Fibroblast of lung (primary cell): ENCODE measurements at regions not wholly inside any gene's neighbourhood (a gene's known extent, or its start where the extent isn't known, plus 50 kb on each side); places are given as distances from the start of the nearest gene placed in this dataset.

ENCODE experiments used
- DNase-seq, 2 donors: peaks; one replicate each; pipeline versions ENCODE4 v3.0.0 to v3.0.0-alpha.2; 2010; ENCODE audit warnings: low read depth in 2 of 2
- H2AFZ ChIP-seq: 2 replicates; pipeline ENCODE4 v1.5.1; 2012; ENCODE audit warnings: low read length, control low read depth, inconsistent platforms
- H3K27ac ChIP-seq: 2 replicates; pipeline ENCODE4 v1.5.1; 2011; ENCODE audit warnings: low read length, control low read depth; ENCODE audit not compliant: insufficient read depth
- H3K27me3 ChIP-seq: 2 replicates; pipeline ENCODE4 v1.5.1; 2011; ENCODE audit warnings: mild to moderate bottlenecking, low read length; ENCODE audit not compliant: control insufficient read depth, insufficient read depth
- H3K36me3 ChIP-seq: 2 replicates; pipeline ENCODE4 v1.5.1; 2011; ENCODE audit warnings: low read length; ENCODE audit not compliant: control insufficient read depth, insufficient read depth
- H3K4me1 ChIP-seq: 2 replicates; pipeline ENCODE4 v1.5.1; 2011; ENCODE audit warnings: low read length; ENCODE audit not compliant: control insufficient read depth, insufficient read depth; ENCODE audit errors: extremely low read depth
- H3K4me2 ChIP-seq: 2 replicates; pipeline ENCODE4 v1.5.1; 2011; ENCODE audit warnings: low read length, control low read depth; ENCODE audit not compliant: insufficient read depth; ENCODE audit errors: extremely low read depth
- H3K4me3 ChIP-seq, 4 experiments: fragments of 200-600 bp in 1 of 4; sonication (generic) in 1 of 4; replicated peaks in 1 of 4; 2 replicates each; pipeline ENCODE4 v1.5.1; 2011 to 2016; ENCODE audit warnings: low read length in 4 of 4, low read depth in 3 of 4, mild to moderate bottlenecking in 3 of 4, control low read depth in 2 of 4, inconsistent platforms in 1 of 4, mixed read lengths in 1 of 4; ENCODE audit not compliant: insufficient read depth in 1 of 4; ENCODE audit errors: control extremely low read depth in 1 of 4
- H3K79me2 ChIP-seq: 2 replicates; pipeline ENCODE4 v1.5.1; 2012; ENCODE audit warnings: mild to moderate bottlenecking, low read length, inconsistent platforms; ENCODE audit not compliant: control insufficient read depth, insufficient read depth
- H3K9ac ChIP-seq: 2 replicates; pipeline ENCODE4 v1.5.1; 2011; ENCODE audit warnings: mild to moderate bottlenecking, low read length, control low read depth; ENCODE audit not compliant: insufficient read depth
- H3K9me3 ChIP-seq: 2 replicates; pipeline ENCODE4 v1.5.1; 2012; ENCODE audit warnings: low read depth, low read length; ENCODE audit not compliant: control insufficient read depth, insufficient read depth
- H4K20me1 ChIP-seq: 2 replicates; pipeline ENCODE4 v1.5.1; 2011; ENCODE audit warnings: low read length; ENCODE audit not compliant: control insufficient read depth, insufficient read depth; ENCODE audit errors: extremely low read depth
- EZH2 ChIP-seq: IDR thresholded peaks from 2 replicates; pipeline ENCODE4 v1.5.1; 2012; ENCODE audit warnings: low read length, control low read depth, mild to moderate bottlenecking; ENCODE audit errors: missing control alignments
- TF ChIP-seq, protein P1 (sequence below), 2 donors: IDR thresholded peaks in 1 of 2; conservative IDR thresholded peaks in 1 of 2; 1 replicate in 1 of 2; 2 replicates in 1 of 2; pipeline ENCODE4 v1.5.1; 2011 to 2012; ENCODE audit warnings: low read length in 2 of 2, control low read depth in 1 of 2, inconsistent platforms in 1 of 2, low read depth in 1 of 2, mild to moderate bottlenecking in 1 of 2

DNA sequence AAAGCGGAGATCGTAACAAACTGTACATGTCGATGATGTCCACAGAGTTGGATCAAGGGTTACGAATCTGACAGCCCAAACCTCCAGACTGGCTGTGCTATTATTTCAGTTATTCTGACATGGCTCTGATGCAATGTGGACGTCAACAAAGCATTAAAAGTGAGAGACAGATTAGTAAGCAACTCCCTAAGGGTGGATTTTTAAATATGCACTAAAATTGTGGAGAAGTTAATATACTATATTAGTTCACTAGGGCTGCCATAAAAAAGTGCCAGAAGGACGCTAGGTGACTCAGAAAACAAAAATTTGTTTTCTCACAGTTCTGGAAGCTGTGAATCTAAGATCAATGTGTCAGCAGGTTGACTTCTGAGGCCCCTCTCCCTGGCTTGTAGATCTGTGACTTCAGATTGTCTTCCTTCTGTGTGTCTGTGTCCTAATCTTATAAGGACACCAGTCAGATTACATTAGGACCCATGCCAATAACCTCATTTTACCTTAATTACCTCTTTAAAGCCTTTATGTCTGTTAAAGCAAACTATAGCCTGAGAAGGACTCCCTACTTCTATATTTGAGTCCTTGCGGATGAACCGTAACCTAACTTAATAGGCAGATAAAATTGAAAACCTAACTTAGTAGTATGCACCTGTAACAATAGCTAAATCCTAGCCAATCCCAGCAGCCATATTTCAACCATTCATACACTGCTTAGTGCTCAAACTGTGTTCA, 66.0 kb upstream of the BACH1 start:
- Histone ChIP-seq H2AFZ (no peak overlapping the region), H3K4me3 (no peak overlapping the region), H3K9me3 (no peaks in the 10 kb centered on the region), H3K4me2 (no peak overlapping the region), H4K20me1 (no peaks in the 10 kb centered on the region), H3K36me3 (no peaks in the 10 kb centered on the region), H3K4me1 (no peaks in the 10 kb centered on the region), H3K27ac (no peak overlapping the region), H3K79me2 (no peaks in the 10 kb centered on the region), H3K27me3 (no peaks in the 10 kb centered on the region), H3K9ac (no peak overlapping the region)
- TF ChIP-seq EZH2: no peak
- TF ChIP-seq, protein P1, sequence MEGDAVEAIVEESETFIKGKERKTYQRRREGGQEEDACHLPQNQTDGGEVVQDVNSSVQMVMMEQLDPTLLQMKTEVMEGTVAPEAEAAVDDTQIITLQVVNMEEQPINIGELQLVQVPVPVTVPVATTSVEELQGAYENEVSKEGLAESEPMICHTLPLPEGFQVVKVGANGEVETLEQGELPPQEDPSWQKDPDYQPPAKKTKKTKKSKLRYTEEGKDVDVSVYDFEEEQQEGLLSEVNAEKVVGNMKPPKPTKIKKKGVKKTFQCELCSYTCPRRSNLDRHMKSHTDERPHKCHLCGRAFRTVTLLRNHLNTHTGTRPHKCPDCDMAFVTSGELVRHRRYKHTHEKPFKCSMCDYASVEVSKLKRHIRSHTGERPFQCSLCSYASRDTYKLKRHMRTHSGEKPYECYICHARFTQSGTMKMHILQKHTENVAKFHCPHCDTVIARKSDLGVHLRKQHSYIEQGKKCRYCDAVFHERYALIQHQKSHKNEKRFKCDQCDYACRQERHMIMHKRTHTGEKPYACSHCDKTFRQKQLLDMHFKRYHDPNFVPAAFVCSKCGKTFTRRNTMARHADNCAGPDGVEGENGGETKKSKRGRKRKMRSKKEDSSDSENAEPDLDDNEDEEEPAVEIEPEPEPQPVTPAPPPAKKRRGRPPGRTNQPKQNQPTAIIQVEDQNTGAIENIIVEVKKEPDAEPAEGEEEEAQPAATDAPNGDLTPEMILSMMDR (conservative IDR thresholded peaks at IDR 0.05 in 1 of 2, IDR thresholded peaks at IDR 0.05 in 1 of 2; ENCODE audit: low read depth in 1 of 2, low read length in 2 of 2): no peak
- DNase-seq: peak in 1 of 2 donors; percentile 77

DNA sequence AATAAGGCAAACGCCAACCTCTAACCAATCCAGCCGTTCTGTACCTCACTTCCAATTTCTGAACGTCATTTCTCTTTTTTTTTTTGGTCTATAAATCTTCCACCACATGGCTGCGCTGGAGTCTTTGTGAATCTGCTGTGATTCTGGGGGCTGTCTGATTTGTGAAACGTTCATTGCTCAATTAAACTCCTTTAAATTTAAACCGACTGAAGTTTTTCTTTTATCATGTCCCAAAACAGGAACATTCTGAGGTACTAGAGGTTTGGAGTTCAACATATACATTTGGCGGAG, 65.5 kb upstream of the BACH1 start:
- Histone ChIP-seq H3K79me2 (no peaks in the 10 kb centered on the region), H4K20me1 (no peaks in the 10 kb centered on the region), H3K9me3 (no peaks in the 10 kb centered on the region), H2AFZ (no peak overlapping the region), H3K9ac (no peak overlapping the region), H3K4me3 (no peak overlapping the region), H3K4me2 (no peak overlapping the region), H3K27me3 (no peaks in the 10 kb centered on the region), H3K27ac (no peak overlapping the region), H3K36me3 (no peaks in the 10 kb centered on the region), H3K4me1 (peaks cover 4% of the 10 kb centered on the region)
- TF ChIP-seq, protein P1 (conservative IDR thresholded peaks at IDR 0.05 in 1 of 2, IDR thresholded peaks at IDR 0.05 in 1 of 2; ENCODE audit: low read depth in 1 of 2, low read length in 2 of 2): no peak
- TF ChIP-seq EZH2: no peak
- DNase-seq: no peak

DNA sequence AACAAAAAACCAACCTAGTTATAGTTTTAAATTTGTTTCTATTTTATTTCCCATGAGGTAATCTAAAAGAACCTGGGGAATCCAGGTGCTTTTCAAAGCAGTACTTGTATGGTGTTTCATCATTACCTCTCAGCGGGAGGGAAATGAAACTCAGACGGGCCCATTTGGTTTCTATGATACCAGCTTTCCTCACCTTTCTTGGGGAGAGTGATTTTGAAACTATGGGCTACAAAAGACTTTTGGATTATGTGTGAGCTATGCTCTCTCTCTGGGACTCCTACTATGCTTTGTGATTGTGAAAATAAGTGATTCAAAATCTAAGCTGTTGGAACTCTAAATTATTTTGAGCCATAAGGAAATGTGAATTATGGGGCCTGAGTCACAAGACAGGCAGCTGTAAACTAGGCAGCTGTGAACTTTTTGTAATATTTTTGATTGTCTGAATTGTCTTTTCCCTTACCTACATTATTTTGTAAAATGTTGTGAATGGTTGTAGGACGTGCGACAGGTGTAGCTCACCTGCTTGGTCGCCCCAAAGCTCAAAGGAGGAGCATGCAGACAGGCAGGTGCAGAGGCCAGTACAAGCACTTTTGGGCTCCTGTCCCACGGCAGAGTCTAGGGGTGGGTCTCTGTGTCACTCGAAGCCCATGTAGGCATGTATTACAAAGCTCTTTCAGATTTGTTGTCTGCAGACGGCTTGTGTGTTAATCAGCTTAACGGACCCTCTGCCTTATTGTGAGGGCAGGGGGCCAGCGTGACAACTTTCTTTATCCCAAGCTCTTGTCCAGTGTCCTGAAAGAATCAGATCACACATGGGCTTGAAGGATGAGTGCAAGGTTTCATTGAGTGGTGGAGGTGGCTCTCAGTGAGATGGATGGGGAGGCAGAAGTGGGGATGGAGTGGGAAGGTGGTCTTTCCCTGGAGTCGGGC, 64.8 kb upstream of the BACH1 start:
- H3K9me3 ChIP-seq: no peaks in the 10 kb centered on the region
- no peak for DNase-seq
- no peaks in the 10 kb centered on the region for H3K36me3 ChIP-seq
- H3K4me1 ChIP-seq: peaks cover 7% of the 10 kb centered on the region
- no peak overlapping the region for H3K27ac ChIP-seq
- no peaks in the 10 kb centered on the region for H4K20me1 ChIP-seq
- H3K4me2 ChIP-seq: no peak overlapping the region
- H3K79me2 ChIP-seq: no peaks in the 10 kb centered on the region
- no peaks in the 10 kb centered on the region for H3K27me3 ChIP-seq
- no peak overlapping the region for H3K4me3 ChIP-seq
- no peak for TF ChIP-seq EZH2
- TF ChIP-seq, protein P1 (conservative IDR thresholded peaks at IDR 0.05 in 1 of 2, IDR thresholded peaks at IDR 0.05 in 1 of 2; ENCODE audit: low read depth in 1 of 2, low read length in 2 of 2): no peak
- H2AFZ ChIP-seq: no peak overlapping the region
- no peak overlapping the region for H3K9ac ChIP-seq
